Dendritic cell treated with granulocyte-macrophage colony-stimulating factor and Interleukin-4, amounts not matched to agents 40 ng/mL and 50 ng/mL, for 4 days (primary cell): ENCODE measurements at regions not wholly inside any gene's neighbourhood (a gene's known extent, or its start where the extent isn't known, plus 50 kb on each side); places are given as distances from the start of the nearest gene placed in this dataset.

Experiments used
- H3K27ac Mint-ChIP-seq: one replicate; pipeline ENCODE4 v1.8.0; 2022; ENCODE audit warnings: mild to moderate bottlenecking, mixed read lengths
- H3K27me3 Mint-ChIP-seq: one replicate; pipeline ENCODE4 v1.8.0; 2022; ENCODE audit warnings: mild to moderate bottlenecking, mixed read lengths
- H3K36me3 Mint-ChIP-seq: one replicate; pipeline ENCODE4 v1.8.0; 2022; ENCODE audit warnings: low read depth, mixed read lengths
- H3K4me1 Mint-ChIP-seq: one replicate; pipeline ENCODE4 v1.8.0; 2022; ENCODE audit warnings: low read depth, mixed read lengths
- H3K4me3 Mint-ChIP-seq: one replicate; pipeline ENCODE4 v1.8.0; 2022; ENCODE audit warnings: mild to moderate bottlenecking, moderate library complexity, mixed read lengths
- H3K9me3 Mint-ChIP-seq: one replicate; pipeline ENCODE4 v1.8.0; 2022; ENCODE audit warnings: mixed read lengths
- intact Hi-C: fragments of 100-400 bp; cut with micrococcal nuclease; formaldehyde crosslinking; loops from one replicate; pipeline ENCODE4 v1.15.0; 2022

- intact Hi-C loops, result no loop called here
- no peak overlapping the region for H3K4me3 Mint-ChIP-seq
- no peaks in the 10 kb centered on the region for H3K36me3 Mint-ChIP-seq
Measured at GRCh38 chr19:30703645-30704044, 331.5 kb downstream of the ZNF536 start.

DNA sequence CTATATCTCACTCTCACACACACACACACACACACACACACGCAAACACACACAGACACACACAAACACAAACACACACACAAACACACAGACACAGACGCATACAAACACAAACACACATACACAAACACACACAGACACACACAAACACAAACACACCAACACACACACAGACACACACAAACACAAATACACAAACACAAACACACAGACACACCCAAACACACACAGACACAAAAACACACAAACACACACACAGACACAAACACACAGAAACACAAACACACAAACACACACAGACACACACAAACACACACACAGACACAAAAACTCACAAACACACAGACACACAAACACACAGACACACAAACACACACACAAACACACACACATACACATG, 329.0 kb downstream of the ZNF536 start:
- no peaks in the 10 kb centered on the region for H3K36me3 Mint-ChIP-seq
- no peak overlapping the region for H3K4me3 Mint-ChIP-seq
- H3K9me3 Mint-ChIP-seq, result no peaks in the 10 kb centered on the region
- H3K4me1 Mint-ChIP-seq, result no peaks in the 10 kb centered on the region
- H3K27ac Mint-ChIP-seq, result no peak overlapping the region
- no peaks in the 10 kb centered on the region for H3K27me3 Mint-ChIP-seq
- intact Hi-C loops, result no loop called here

More at GRCh38 chr19:30703645-30704044, 331.5 kb downstream of the ZNF536 start:
- H3K27ac Mint-ChIP-seq, result no peak overlapping the region
- no peaks in the 10 kb centered on the region for H3K4me1 Mint-ChIP-seq
- peaks cover 3% of the 10 kb centered on the region for H3K27me3 Mint-ChIP-seq
- no peaks in the 10 kb centered on the region for H3K9me3 Mint-ChIP-seq

DNA sequence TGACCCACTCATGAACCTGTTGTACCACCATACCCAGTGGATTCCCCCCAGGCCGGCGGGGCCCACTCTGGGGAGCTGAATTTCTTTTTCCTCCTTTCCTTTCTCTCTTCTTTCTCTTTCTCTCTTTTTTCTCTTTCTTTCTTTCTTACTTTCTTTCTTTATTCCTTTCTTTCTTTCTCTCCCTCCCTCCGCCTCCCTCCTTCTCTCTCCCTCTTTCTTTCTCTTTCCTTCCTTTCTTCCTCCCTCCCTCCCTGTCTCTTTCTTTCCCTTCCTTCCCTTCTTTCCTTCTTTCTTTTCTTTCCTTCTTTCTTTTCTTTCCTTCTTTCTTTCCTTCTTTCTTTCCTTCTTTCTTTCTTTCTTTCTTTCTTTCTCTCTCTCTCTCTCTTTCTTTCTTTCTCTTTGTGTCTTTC, 327.7 kb downstream of the ZNF536 start:
- H3K27ac Mint-ChIP-seq, result no peak overlapping the region
- intact Hi-C loops, result no loop called here
- H3K36me3 Mint-ChIP-seq, result no peaks in the 10 kb centered on the region
- H3K9me3 Mint-ChIP-seq, result no peaks in the 10 kb centered on the region
- no peaks in the 10 kb centered on the region for H3K4me1 Mint-ChIP-seq
- no peaks in the 10 kb centered on the region for H3K27me3 Mint-ChIP-seq
- H3K4me3 Mint-ChIP-seq, result no peak overlapping the region

DNA sequence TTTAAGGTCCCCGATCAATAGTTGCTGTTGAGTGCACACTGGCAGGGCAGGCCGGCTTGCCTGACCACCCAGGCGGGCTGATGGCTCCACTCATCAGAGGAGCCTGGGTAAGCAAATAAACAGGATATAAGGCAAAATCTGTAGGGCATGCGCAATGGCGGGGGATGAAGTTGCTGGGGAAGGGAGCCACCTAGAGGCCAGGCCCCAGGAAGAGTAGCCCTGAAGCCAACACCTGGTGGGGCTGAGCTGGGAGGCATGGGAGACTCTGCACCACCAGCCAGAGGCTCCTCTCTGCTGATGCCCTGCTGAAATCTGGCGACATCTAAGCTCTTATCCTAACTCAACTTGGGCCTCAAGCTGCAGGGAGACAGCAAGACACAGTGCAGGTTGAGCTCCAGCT, 324.3 kb downstream of the ZNF536 start:
- H3K9me3 Mint-ChIP-seq, result no peaks in the 10 kb centered on the region
- no peak overlapping the region for H3K27ac Mint-ChIP-seq
- no peaks in the 10 kb centered on the region for H3K36me3 Mint-ChIP-seq
- intact Hi-C loops, result no loop called here
- no peaks in the 10 kb centered on the region for H3K4me1 Mint-ChIP-seq
- no peak overlapping the region for H3K4me3 Mint-ChIP-seq
- H3K27me3 Mint-ChIP-seq, result peaks cover 28% of the 10 kb centered on the region

DNA sequence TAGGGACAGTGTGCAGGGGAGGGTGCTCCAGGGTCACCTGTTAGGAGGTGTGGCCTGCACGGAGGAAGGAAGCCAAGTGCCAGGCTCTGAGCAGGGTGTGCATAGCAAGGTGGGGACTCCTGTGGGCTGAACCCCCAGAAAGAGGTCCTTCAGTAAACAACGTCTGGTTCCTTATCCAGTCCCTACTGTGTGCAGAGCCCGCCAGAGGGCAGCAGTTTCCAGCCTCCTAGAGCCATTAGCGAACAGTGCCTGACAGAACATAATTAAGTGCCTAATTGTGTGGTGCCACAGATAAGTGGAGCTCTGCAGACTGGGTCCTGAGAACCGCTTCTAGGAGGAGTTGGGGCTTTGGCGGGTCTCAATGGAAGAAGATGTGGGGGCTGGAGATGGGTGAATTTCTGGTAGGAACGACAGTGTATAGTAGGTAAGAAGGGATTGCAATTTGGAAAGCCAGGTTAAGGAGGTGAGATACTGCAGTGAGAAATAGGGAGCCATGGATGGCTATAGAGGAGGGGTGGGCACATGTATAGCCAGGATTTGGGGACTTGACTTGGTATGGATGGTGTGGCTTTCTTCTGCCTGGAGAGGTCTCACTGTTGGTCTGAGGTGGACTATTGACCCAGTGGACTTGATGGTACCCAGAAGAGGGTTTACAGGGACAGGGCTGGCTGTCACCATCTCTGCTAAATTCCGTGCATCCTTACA, 323.1 kb downstream of the ZNF536 start:
- intact Hi-C loops, result no loop called here
- H3K27ac Mint-ChIP-seq, result no peak overlapping the region

GRCh38 chr19:30694156-30694755, 322.1 kb downstream of the ZNF536 start:
- Mint-ChIP-seq H3K9me3 (no peaks in the 10 kb centered on the region), H3K36me3 (no peaks in the 10 kb centered on the region), H3K4me1 (no peaks in the 10 kb centered on the region), H3K4me3 (no peak overlapping the region), H3K27me3 (peaks cover 44% of the 10 kb centered on the region), H3K27ac (no peak overlapping the region)
- intact Hi-C loops, result no loop called here

More for the DNA sequence above, 323.1 kb downstream of the ZNF536 start:
- Mint-ChIP-seq H3K4me3 (no peak overlapping the region), H3K4me1 (no peaks in the 10 kb centered on the region), H3K36me3 (no peaks in the 10 kb centered on the region), H3K9me3 (no peaks in the 10 kb centered on the region), H3K27me3 (peaks cover 38% of the 10 kb centered on the region)

DNA sequence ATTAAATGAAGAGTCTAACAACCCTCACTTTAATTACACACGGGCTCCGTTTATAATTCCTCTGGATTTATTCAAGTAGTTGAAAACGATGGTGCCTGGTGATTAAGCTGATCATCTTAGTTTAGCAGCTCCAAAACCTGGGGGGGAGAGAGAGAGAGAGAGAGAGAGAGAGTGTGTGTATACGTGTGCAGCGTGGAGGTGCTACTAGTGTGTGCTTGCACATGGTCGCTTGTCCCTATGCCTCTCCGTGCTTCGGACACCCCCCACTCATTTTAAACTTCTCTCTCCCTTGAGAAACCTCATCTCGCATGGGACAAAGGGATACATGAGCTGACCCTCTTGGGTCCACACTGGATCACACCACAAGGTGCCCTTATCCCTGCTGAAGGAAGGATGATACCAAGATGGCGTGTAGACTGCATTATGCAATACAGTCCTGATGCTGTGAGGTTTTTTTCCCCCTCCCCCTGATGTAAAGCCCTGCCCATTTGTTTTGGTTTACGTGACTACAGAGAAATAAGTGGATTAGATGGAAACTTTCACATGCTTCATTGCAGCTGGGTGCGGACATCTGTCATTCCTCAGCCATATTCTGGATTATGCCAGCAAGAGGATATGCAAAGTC, 320.8 kb downstream of the ZNF536 start:
- no peaks in the 10 kb centered on the region for H3K9me3 Mint-ChIP-seq
- intact Hi-C loops, result no loop called here
- H3K4me1 Mint-ChIP-seq, result no peaks in the 10 kb centered on the region
- peaks cover 52% of the 10 kb centered on the region for H3K27me3 Mint-ChIP-seq
- no peak overlapping the region for H3K27ac Mint-ChIP-seq
- H3K4me3 Mint-ChIP-seq, result no peak overlapping the region
- no peaks in the 10 kb centered on the region for H3K36me3 Mint-ChIP-seq

- Mint-ChIP-seq H3K27me3 (peaks cover 56% of the 10 kb centered on the region), H3K4me3 (no peak overlapping the region), H3K36me3 (no peaks in the 10 kb centered on the region), H3K27ac (no peak overlapping the region), H3K4me1 (no peaks in the 10 kb centered on the region), H3K9me3 (no peaks in the 10 kb centered on the region)
- intact Hi-C loops, result no loop called here
Measured at GRCh38 chr19:30692181-30692811, 320.1 kb downstream of the ZNF536 start.

DNA sequence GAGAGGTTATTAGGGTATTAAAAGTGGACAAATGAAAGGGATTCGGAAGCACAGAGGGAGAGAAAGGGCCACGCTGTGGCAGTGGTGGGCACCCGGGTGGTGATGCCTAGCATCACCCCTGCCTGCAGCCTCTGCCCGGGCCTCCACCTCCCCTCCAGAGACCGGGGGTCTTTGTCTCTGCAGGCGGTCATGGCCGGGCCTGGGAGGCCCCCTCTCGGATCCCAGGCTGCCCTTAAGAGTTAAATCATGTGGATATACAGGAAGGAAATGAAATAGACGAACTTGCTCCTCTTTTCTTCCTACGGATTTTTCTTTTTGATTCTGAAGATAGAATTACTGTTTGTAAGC, 319.6 kb downstream of the ZNF536 start:
- Mint-ChIP-seq H3K27me3 (peaks cover 57% of the 10 kb centered on the region), H3K4me1 (no peaks in the 10 kb centered on the region), H3K9me3 (no peaks in the 10 kb centered on the region), H3K36me3 (no peaks in the 10 kb centered on the region), H3K27ac (no peak overlapping the region), H3K4me3 (no peak overlapping the region)
- intact Hi-C loops, result no loop called here

- Mint-ChIP-seq H3K4me1 (no peaks in the 10 kb centered on the region), H3K27ac (no peak overlapping the region), H3K4me3 (no peak overlapping the region), H3K9me3 (no peaks in the 10 kb centered on the region), H3K27me3 (peaks cover 60% of the 10 kb centered on the region), H3K36me3 (no peaks in the 10 kb centered on the region)
- intact Hi-C loops, result no loop called here
Measured at GRCh38 chr19:30690935-30691818, 319.0 kb downstream of the ZNF536 start.

- Mint-ChIP-seq H3K4me1 (no peaks in the 10 kb centered on the region), H3K9me3 (no peaks in the 10 kb centered on the region), H3K27me3 (peaks cover 63% of the 10 kb centered on the region), H3K36me3 (no peaks in the 10 kb centered on the region), H3K27ac (no peak overlapping the region), H3K4me3 (no peak overlapping the region)
- intact Hi-C loops, result no loop called here
Measured at GRCh38 chr19:30690525-30690924, 318.3 kb downstream of the ZNF536 start.

- no peaks in the 10 kb centered on the region for H3K36me3 Mint-ChIP-seq
- no peaks in the 10 kb centered on the region for H3K9me3 Mint-ChIP-seq
- no peak overlapping the region for H3K27ac Mint-ChIP-seq
- H3K27me3 Mint-ChIP-seq, result peaks cover 63% of the 10 kb centered on the region
- H3K4me1 Mint-ChIP-seq, result no peaks in the 10 kb centered on the region
- H3K4me3 Mint-ChIP-seq, result no peak overlapping the region
- intact Hi-C loops, result no loop called here
Measured at GRCh38 chr19:30689474-30689873, 317.3 kb downstream of the ZNF536 start.

- Mint-ChIP-seq H3K36me3 (no peaks in the 10 kb centered on the region), H3K9me3 (no peaks in the 10 kb centered on the region), H3K4me1 (no peaks in the 10 kb centered on the region), H3K4me3 (no peak overlapping the region), H3K27ac (no peak overlapping the region), H3K27me3 (peaks cover 57% of the 10 kb centered on the region)
- intact Hi-C loops, result no loop called here
Measured at GRCh38 chr19:30688696-30689095, 316.5 kb downstream of the ZNF536 start.
